Cerebellar nuclear complex (tissue), 1 donor: ENCODE measurements at regions not wholly inside any gene's neighbourhood (a gene's known extent, or its start where the extent isn't known, plus 50 kb on each side); places are given as distances from the start of the nearest gene placed in this dataset.

Source experiments
- DNase-seq, 2 experiments: peaks; one replicate each; lab custom pipeline; 2025; lab: John Stamatoyannopoulos, UW

- DNase-seq = no peak
These were observed 374.9 kb downstream of the MCTP2 start for GRCh38 chr15:94606286-94606685.

- DNase-seq = no peak
These were observed 375.9 kb downstream of the MCTP2 start for GRCh38 chr15:94607176-94607654.

- no peak for DNase-seq
These were observed 378.7 kb downstream of the MCTP2 start for GRCh38 chr15:94610069-94610468.

GRCh38 chr15:94610485-94610884 lies 379.1 kb downstream of the MCTP2 start:
- no peak for DNase-seq

- no peak for DNase-seq
These were observed 380.3 kb downstream of the MCTP2 start for GRCh38 chr15:94611656-94612055.

- DNase-seq = no peak
These were observed 384.3 kb downstream of the MCTP2 start for GRCh38 chr15:94615688-94616087.

- DNase-seq = no peak
These were observed 389.3 kb downstream of the MCTP2 start for GRCh38 chr15:94620632-94621031.

GRCh38 chr15:94621736-94622135 lies 390.4 kb downstream of the MCTP2 start:
- no peak for DNase-seq

- no peak for DNase-seq
These were observed 395.6 kb downstream of the MCTP2 start for GRCh38 chr15:94626949-94627348.

- DNase-seq = no peak
These were observed 400.2 kb downstream of the MCTP2 start for GRCh38 chr15:94631608-94632007.

- no peak for DNase-seq
These were observed 406.8 kb downstream of the MCTP2 start for GRCh38 chr15:94638183-94638582.

- no peak for DNase-seq
These were observed 408.3 kb downstream of the MCTP2 start for GRCh38 chr15:94639701-94640100.

- no peak for DNase-seq
These were observed 413.1 kb downstream of the MCTP2 start for GRCh38 chr15:94644433-94644832.

- DNase-seq = no peak
These were observed 421.7 kb downstream of the MCTP2 start for GRCh38 chr15:94653071-94653470.

GRCh38 chr15:94655249-94655880 lies 424.0 kb downstream of the MCTP2 start:
- no peak for DNase-seq

- no peak for DNase-seq
These were observed 434.5 kb downstream of the MCTP2 start for GRCh38 chr15:94665676-94666441.

- DNase-seq = no peak
These were observed 435.2 kb downstream of the MCTP2 start for GRCh38 chr15:94666553-94666952.

GRCh38 chr15:94667109-94667508 lies 435.7 kb downstream of the MCTP2 start:
- DNase-seq = no peak

- DNase-seq = no peak
These were observed 439.2 kb downstream of the MCTP2 start for GRCh38 chr15:94670438-94671034.

GRCh38 chr15:94671858-94672532 lies 440.6 kb downstream of the MCTP2 start:
- DNase-seq = no peak

- no peak for DNase-seq
These were observed 442.4 kb downstream of the MCTP2 start for GRCh38 chr15:94673801-94674200.

- DNase-seq = no peak
These were observed 442.9 kb downstream of the MCTP2 start for GRCh38 chr15:94674296-94674695.
